ENCODE measurements at regions not wholly inside any gene's neighbourhood (a gene's known extent, or its start where the extent isn't known, plus 50 kb on each side); places are given as distances from the start of the nearest gene placed in this dataset.
"Not testable (repeated sequence)": the region's sequence is repeated elsewhere in the genome, so short reads cannot be mapped to it uniquely, and the experiment has no call there.

- DNase-seq: no peak
Measured at GRCh38 chr10:109040622-109041021, 882.7 kb downstream of the XPNPEP1 start.

DNA sequence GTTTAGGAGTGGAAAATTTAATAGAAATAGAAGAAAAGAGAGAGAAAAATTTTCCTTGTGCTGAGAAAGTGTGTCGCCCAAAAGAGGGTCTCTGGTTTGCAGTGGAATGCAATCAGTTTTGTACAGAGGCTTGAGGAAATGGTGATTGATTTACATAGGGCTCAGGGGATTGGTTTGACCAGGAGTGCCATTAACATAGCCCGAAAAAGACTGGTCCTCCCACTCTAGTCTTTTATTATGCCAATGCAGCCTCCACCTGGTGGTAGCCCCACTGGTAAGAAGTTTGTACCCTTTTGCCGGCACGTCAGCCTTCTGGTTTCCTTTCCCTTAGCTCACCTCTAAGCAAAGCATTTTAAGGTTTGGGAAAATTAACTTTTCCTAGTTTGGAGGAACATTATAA lies 885.3 kb downstream of the XPNPEP1 start:
- DNase-seq: no peak

- no peak for DNase-seq
Measured at GRCh38 chr10:109030581-109031210, 892.6 kb downstream of the XPNPEP1 start.

- DNase-seq: no peak
Measured at GRCh38 chr10:109029870-109030269, 893.4 kb downstream of the XPNPEP1 start.

GRCh38 chr10:109027534-109028185 lies 895.7 kb downstream of the XPNPEP1 start:
- no peak for DNase-seq

DNA sequence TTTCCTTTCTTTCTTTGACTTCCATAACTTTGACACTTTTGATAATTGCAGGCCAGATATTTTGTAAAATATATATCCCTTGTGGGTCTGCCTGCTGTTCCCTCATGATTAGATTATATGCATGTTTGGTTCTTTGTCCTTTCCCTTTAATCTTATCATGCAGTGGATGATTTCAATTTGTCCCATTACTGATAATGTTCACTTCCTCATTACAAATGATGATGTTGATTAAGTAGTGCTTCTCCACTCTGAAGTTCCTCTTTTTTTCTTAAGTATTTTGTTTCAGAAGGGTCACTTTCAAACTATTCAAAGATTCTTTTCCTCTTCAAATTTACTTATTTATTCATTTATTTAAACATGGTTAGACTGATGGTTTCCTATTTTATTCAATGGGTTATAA lies 898.1 kb downstream of the XPNPEP1 start:
- no peak for DNase-seq

DNA sequence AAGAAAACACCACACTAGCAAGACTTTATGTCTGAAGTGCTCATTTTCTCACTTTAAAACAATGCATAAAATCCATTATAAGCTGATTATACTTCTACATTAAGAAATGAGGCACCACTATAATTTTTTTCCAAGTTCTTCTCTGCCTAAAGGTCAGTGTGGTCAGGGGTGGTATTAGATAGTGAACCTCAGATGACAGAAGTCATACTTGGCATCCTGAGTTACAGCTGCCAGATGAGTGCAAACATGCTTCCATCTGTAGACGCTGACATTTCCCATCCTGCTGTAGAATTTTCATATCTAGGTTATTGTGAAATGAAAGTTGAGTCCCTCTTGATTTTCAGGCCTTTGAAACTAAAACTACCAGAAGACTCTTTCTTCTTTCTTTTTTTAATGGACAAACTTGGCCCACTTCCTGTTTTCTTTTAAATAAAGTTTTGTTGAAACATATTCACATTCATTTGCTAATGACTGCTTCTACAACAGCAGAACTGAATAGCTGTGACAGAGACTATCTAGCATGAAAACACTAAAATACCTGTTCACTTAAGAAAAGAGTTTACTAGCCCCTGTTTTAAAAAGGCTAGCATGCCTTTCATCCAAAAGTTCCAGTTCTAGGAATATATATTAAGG lies 900.8 kb downstream of the XPNPEP1 start:
- no peak for DNase-seq

DNA sequence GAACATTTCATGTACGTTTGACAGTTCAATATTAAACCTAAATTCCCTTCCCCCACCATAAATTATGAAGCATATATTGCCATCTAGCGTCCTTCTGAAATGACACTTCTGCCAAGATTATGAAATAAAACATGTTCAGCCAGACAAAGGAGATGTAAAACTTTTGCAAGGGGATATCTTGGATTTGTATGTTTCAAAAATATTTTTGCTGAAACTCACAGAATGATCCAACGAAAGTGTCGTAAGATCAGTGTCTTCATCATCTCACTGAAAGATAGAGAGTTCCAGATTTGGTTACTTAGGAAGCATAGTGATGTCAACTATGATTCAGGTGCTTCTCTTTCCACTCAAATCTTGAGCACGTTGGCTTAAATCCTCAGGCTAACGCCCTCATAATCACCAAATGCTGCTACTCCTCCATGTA lies 904.3 kb downstream of the XPNPEP1 start:
- DNase-seq: no peak

DNA sequence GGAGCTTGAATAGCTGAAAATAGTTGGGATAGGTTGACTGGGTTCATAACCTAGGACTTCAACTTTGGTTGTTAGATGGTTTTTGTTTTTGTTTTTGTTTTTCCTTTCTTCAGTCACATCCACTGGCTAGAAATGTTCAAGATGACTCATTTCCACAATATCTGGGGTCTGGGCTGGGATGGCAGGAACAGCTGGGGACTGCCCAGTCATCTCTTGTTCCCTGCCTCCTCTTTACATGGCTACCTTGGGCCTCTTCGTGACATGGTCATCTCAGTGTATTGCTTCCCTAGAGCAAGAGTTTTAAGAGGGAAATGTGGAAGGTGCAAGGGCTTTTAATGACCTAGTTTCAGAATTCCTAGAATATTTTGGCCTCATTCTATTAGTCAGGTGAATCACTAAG lies 915.8 kb downstream of the XPNPEP1 start:
- DNase-seq: no peak

- DNase-seq: no peak
Measured at GRCh38 chr10:108990441-108990840, 932.9 kb downstream of the XPNPEP1 start.

GRCh38 chr10:108989976-108990375 lies 933.3 kb downstream of the XPNPEP1 start:
- DNase-seq: no peak

DNA sequence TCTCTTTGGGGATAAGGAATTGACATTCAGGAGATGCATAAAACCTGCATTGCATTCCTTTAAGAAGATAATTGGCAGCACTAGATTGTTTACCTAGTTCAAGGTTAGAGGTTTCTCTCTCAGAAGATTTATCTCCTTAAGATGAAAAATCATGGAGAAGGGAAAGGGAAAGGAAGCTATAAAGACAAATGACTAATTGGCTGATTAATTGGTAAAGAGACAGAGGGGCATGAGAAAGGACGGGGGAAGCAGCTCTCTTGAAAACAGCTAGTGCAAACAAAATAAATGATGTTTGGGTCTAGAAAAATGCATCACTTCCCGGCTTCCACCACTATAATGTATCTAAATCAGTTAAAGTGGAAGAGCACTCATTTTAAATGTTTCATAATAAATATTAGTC lies 941.2 kb downstream of the XPNPEP1 start:
- no peak for DNase-seq

DNA sequence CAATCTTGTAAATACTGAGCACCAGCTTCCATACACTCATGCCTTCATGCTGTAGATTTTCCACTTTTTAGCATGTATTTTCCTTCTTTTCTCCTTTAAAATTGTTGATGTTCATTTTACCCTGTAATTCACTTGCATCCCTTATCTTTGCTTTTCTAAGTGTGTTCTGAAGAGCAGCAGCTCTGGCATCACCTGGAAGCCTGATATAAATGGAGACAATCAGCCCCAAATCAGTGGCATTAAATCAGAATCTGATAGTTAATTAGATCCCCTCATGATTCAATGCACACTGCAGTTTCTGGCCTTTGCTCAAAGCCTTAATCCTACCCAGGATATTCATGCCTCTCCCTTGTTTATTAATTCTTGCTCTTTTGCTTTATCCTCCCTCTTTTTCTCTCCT lies 942.4 kb downstream of the XPNPEP1 start:
- DNase-seq: no peak

DNA sequence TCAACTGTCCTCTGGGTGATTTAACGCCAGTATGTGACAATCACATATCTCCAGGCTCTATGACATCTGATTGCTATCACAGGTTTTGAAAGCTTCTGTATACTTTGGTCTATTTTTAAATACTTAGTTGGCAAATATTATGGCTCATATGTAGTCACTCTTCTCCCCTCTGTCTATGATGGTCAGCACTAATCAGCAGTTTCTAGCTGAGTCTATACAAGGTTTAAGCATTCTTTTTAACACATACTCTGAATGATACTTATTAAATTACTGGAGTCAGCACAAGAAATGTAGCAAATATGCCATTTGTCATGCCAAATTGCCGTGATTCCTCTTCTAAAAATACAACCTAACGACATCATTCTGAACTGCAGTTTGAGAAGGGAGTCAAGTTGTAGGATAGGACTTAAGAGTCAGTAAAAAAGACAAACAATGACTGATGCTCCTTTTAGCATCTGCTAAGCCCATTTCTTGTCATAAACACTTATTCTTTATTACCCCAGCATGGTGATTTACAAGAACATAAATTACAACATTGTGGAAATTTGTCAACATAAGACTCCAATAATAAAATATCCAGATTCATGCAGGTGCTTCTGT lies 947.8 kb downstream of the XPNPEP1 start:
- no peak for DNase-seq

- DNase-seq: no peak
Measured at GRCh38 chr10:108970016-108970415, 953.3 kb downstream of the XPNPEP1 start.

DNA sequence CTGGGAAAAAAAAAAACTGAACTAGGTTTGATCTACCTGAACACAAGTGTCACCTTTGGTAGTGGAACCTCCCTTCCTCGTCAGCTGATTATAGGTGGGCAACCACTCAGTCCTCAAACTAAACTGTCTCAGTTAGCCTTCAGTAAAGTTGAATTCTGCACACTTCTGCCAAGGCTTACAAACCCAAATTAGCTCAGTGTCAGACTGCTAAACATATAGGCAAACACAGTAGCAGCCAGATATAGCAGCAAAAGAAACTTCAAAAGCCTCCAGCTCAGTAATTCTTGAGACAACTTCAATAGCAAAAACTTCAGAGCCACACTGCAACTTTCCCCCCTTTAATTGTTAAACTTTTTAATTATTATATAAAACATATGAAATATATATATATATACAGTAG lies 956.9 kb downstream of the XPNPEP1 start:
- DNase-seq: no peak

- DNase-seq: no peak
Measured at GRCh38 chr10:108966005-108966404, 957.3 kb downstream of the XPNPEP1 start.

DNA sequence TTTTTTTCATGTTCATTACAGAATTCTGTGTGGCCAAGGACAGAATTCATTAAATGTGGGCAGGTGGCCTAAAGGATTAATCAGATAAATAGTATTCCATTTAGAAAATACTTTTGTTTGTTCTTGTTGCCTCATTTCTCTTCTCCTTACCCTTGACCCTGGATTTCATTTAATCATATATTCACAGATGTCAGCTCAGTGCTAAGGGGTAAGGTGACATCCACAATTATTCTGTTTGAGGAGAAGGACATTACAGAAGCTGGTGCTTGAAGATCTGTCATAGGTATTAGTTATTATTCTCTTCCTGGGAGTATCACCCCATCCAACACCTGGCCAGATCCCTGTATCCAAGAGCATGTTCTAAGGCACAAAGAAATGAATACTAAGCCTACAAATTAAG lies 961.1 kb downstream of the XPNPEP1 start:
- no peak for DNase-seq

GRCh38 chr10:108957681-108958080 lies 965.6 kb downstream of the XPNPEP1 start:
- no peak for DNase-seq

GRCh38 chr10:108956149-108956548 lies 967.2 kb downstream of the XPNPEP1 start:
- no peak for DNase-seq

GRCh38 chr10:108920029-108920428 lies 1003.3 kb downstream of the XPNPEP1 start:
- DNase-seq: not testable (repeated sequence)

GRCh38 chr10:108913300-108913699 lies 1010.0 kb downstream of the XPNPEP1 start:
- no peak for DNase-seq

DNA sequence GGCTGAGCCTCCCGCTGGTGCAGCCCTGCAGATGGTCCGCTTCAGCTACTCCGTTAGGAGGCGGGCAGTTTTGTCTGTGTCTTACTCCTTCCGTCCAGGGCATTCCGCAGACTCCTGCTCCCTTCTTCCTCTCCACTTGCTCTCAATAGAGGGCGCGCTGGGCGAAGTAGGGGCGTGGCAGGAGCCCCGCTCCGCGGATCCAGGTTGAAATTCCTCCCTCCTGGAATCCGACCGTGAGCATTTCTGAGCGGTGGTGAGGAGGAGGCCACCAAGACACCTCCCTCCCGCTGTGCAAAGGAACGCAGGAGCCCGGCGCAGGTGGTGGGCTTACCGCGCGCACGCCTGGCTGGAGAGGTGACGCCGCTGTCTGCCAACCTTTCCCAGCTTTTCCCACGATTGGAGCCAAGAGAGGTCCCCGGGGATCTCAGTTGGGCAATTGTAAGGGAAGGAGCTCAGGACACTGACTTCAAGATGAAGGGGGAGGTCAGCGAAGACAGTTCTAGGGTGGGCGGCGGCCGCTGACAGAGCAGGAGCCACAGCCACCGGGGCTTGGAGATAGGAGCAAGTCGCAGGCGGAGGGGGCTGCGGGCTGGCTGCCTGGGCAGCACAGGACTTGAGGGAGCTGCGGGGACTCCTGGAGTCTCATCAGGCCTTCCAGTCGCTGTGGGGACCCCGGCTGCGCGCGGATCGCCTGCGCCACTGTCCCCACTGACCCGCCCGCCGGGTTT lies 1011.3 kb downstream of the XPNPEP1 start:
- no peak for DNase-seq

All from stimulated activated CD4-positive, alpha-beta T cell treated with anti-CD3 and anti-CD28 coated beads, Interleukin-2, amount 100 ng/mL, for 24 hours (primary cell).